NT2/D1 (cell line): ENCODE measurements at regions not wholly inside any gene's neighbourhood (a gene's known extent, or its start where the extent isn't known, plus 50 kb on each side); places are given as distances from the start of the nearest gene placed in this dataset.
"Not testable (repeated sequence)": the region's sequence is repeated elsewhere in the genome, so short reads cannot be mapped to it uniquely, and the experiment has no call there.

Experiments used
- DNase-seq: peaks from one replicate; pipeline ENCODE4 v3.0.0-alpha.2; 2011; ENCODE audit warnings: low read depth, low spot score
- H3K27me3 ChIP-seq: 2 replicates; pipeline ENCODE4 v1.6.0; 2011; ENCODE audit warnings: mild to moderate bottlenecking; ENCODE audit not compliant: insufficient read length, insufficient read depth
- H3K36me3 ChIP-seq: 2 replicates; pipeline ENCODE4 v1.6.1; 2011; ENCODE audit warnings: mild to moderate bottlenecking, low read length, mixed read lengths; ENCODE audit not compliant: insufficient read depth, insufficient read length
- H3K4me1 ChIP-seq: 2 replicates; pipeline ENCODE4 v1.5.1; 2011; ENCODE audit not compliant: insufficient read depth, insufficient read length
- H3K4me3 ChIP-seq: 2 replicates; pipeline ENCODE4 v1.5.1; 2011; ENCODE audit warnings: low read depth; ENCODE audit not compliant: insufficient read length
- H3K9ac ChIP-seq: 2 replicates; pipeline ENCODE4 v1.6.0; 2011; ENCODE audit warnings: low read depth; ENCODE audit not compliant: insufficient read length
- H3K9me3 ChIP-seq: 2 replicates; pipeline ENCODE4 v1.5.1; 2011; ENCODE audit warnings: mild to moderate bottlenecking, low read length; ENCODE audit not compliant: insufficient read depth
- SUZ12 ChIP-seq: IDR thresholded peaks from 2 replicates; pipeline ENCODE4 v1.6.1; 2011; ENCODE audit not compliant: insufficient read length, insufficient read depth; ENCODE audit errors: extremely low read depth
- YY1 ChIP-seq: IDR thresholded peaks from 2 replicates; pipeline ENCODE4 v1.6.1; 2011; ENCODE audit not compliant: insufficient read length, insufficient read depth
- ZNF274 ChIP-seq: IDR thresholded peaks from 2 replicates; pipeline ENCODE4 v1.6.1; 2011; ENCODE audit warnings: mild to moderate bottlenecking, low read depth, low read length

GRCh38 chr6:113011389-113011788, 664.3 kb downstream of the RFPL4B start:
- no peak overlapping the region for H3K4me3 ChIP-seq
- no peaks in the 10 kb centered on the region for H3K4me1 ChIP-seq
- no peak overlapping the region for H3K9ac ChIP-seq
- H3K36me3 ChIP-seq, result no peaks in the 10 kb centered on the region
- TF ChIP-seq ZNF274 (no peak), YY1 (no peak), SUZ12 (no peak)
- DNase-seq, result no peak
- no peaks in the 10 kb centered on the region for H3K27me3 ChIP-seq
- no peaks in the 10 kb centered on the region for H3K9me3 ChIP-seq

- no peak overlapping the region for H3K4me3 ChIP-seq
- TF ChIP-seq YY1 (no peak), ZNF274 (no peak), SUZ12 (no peak)
Observed at GRCh38 chr6:113011801-113012200, 664.7 kb downstream of the RFPL4B start.

DNA sequence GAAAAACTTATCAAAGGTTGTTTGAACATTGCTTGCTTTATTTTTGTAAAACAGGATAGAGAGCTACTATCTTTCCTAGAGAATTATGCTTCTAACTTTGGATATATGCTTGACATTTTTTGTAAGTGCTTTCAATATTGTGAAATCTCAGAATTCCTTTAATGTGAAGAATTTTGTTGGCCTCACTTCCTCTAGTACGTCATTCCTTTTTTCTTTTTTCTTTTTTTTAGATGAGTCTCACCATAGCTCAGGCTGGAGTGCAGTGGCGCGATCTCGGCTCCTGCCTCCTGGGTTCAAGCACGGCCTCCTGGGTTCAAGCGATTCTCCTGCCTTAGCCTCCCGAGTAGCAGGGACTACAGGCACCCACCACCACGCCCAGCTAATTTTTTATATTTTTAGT, 668.1 kb downstream of the RFPL4B start:
- DNase-seq, result no peak
- H3K36me3 ChIP-seq, result no peaks in the 10 kb centered on the region
- no peaks in the 10 kb centered on the region for H3K9me3 ChIP-seq
- H3K4me1 ChIP-seq, result no peaks in the 10 kb centered on the region
- no peak overlapping the region for H3K9ac ChIP-seq
- no peaks in the 10 kb centered on the region for H3K27me3 ChIP-seq
- no peak for TF ChIP-seq YY1
- TF ChIP-seq ZNF274, result no peak
- no peak for TF ChIP-seq SUZ12
- no peak overlapping the region for H3K4me3 ChIP-seq

More at GRCh38 chr6:113011801-113012200, 664.7 kb downstream of the RFPL4B start:
- Histone ChIP-seq H3K36me3 (no peaks in the 10 kb centered on the region), H3K4me1 (no peaks in the 10 kb centered on the region), H3K27me3 (no peaks in the 10 kb centered on the region), H3K9ac (no peak overlapping the region), H3K9me3 (no peaks in the 10 kb centered on the region)
- DNase-seq, result no peak

DNA sequence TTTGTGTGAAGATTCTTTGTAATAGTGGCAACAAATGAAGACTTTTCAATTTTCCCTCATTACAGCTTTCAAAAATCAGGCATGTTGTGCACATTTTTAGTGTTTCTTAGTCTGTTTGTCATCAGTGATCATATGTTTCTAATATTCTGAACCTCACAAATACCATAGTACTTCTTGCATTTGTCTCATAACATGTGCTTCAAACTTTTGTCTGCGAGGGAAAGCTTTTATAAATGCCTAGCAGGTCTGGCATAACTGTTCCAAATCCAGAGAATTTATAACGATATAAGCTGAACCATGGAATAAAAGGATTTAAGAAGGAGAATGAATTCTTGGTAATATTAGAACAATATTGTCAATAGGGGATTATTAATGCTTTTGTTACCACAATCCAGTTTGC, 670.2 kb downstream of the RFPL4B start:
- DNase-seq, result no peak
- no peak overlapping the region for H3K9ac ChIP-seq
- TF ChIP-seq ZNF274 (no peak), YY1 (no peak)
- no peaks in the 10 kb centered on the region for H3K9me3 ChIP-seq
- H3K27me3 ChIP-seq, result no peaks in the 10 kb centered on the region
- H3K4me3 ChIP-seq, result no peak overlapping the region
- no peaks in the 10 kb centered on the region for H3K36me3 ChIP-seq
- no peaks in the 10 kb centered on the region for H3K4me1 ChIP-seq

GRCh38 chr6:113018351-113019151, 671.4 kb downstream of the RFPL4B start:
- TF ChIP-seq ZNF274, result no peak
- no peak for TF ChIP-seq SUZ12
- TF ChIP-seq YY1, result no peak
- Histone ChIP-seq H3K4me3 (no peak overlapping the region), H3K27me3 (no peaks in the 10 kb centered on the region), H3K9ac (no peak overlapping the region), H3K9me3 (no peaks in the 10 kb centered on the region), H3K4me1 (no peaks in the 10 kb centered on the region), H3K36me3 (no peaks in the 10 kb centered on the region)
- no peak for DNase-seq

- H3K4me1 ChIP-seq, result no peaks in the 10 kb centered on the region
- H3K4me3 ChIP-seq, result no peak overlapping the region
- TF ChIP-seq ZNF274 (no peak), SUZ12 (no peak), YY1 (no peak)
- no peak overlapping the region for H3K9ac ChIP-seq
- no peak for DNase-seq
- no peaks in the 10 kb centered on the region for H3K9me3 ChIP-seq
- no peaks in the 10 kb centered on the region for H3K36me3 ChIP-seq
- H3K27me3 ChIP-seq, result no peaks in the 10 kb centered on the region
Observed at GRCh38 chr6:113019176-113019575, 672.0 kb downstream of the RFPL4B start.

DNA sequence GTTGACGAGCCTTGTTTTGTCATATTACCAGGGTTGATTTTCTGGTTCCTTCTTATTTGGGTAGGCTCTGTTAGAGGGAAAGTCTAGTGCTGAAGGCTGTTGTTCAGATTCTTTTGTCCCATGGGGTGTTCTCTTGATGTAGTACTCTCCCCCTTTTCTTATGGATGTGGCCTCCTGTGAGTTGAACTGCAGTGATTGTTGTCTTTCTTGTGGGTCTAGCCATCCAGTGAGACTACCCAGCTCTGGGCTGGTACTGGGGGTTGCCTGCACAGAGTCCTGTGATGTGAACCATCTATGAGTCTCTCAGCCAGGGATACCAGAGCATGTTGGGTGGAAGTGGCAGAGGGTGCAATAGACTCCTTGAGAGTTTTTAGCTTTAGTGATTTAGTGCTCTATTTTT, 680.6 kb downstream of the RFPL4B start:
- H3K36me3 ChIP-seq, result no peaks in the 10 kb centered on the region
- no peaks in the 10 kb centered on the region for H3K4me1 ChIP-seq
- no peaks in the 10 kb centered on the region for H3K27me3 ChIP-seq
- H3K4me3 ChIP-seq, result no peak overlapping the region
- no peak for TF ChIP-seq ZNF274
- no peak for TF ChIP-seq SUZ12
- no peak for TF ChIP-seq YY1
- H3K9me3 ChIP-seq, result no peaks in the 10 kb centered on the region
- no peak overlapping the region for H3K9ac ChIP-seq
- DNase-seq, result peak; percentile 23

DNA sequence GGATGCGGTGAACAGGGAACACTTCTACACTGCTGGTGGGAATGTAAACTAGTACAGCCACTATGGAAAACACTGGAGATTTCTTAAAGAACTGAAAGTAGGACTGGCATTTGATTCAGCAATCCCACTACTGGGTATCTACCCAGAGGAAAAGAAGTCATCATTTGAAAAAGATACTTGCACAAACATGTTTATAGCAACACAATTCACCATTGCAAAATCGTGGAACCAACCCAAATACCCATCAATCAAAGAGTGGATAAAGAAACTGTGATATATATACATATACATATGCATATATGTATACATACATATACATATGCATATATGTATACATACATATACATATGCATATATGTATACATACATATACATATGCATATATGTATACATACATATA, 682.0 kb downstream of the RFPL4B start:
- not testable (repeated sequence) for H3K27me3 ChIP-seq, DNase-seq, H3K36me3 ChIP-seq, H3K9me3 ChIP-seq, H3K4me3 ChIP-seq, H3K4me1 ChIP-seq, H3K9ac ChIP-seq
